ENCODE measurements at regions not wholly inside any gene's neighbourhood (a gene's known extent, or its start where the extent isn't known, plus 50 kb on each side); places are given as distances from the start of the nearest gene placed in this dataset.
"Not testable (repeated sequence)": the region's sequence is repeated elsewhere in the genome, so short reads cannot be mapped to it uniquely, and the experiment has no call there.

- WGBS, 2 donors (ENCODE audit: low coverage in 1 of 2): 86 to 87% methylated on average over 3 of the region's 3 CpGs
Observed at GRCh38 chr20:26373066-26373465, 676.4 kb upstream of the ZNF337 start.

GRCh38 chr20:26354511-26354910, 657.9 kb upstream of the ZNF337 start:
- WGBS, 2 donors (ENCODE audit: low coverage in 1 of 2): 63% methylated on average over 2 of the region's 2 CpGs
- in situ Hi-C loops (cut with MboI; ENCODE audit: low pct_ligation_motif_present in 1 of 4, low pct_unique_long_range_greater_than_20kb in 1 of 4, low sequenced_read_pairs in 3 of 4): no loop called here
- no peaks in the 10 kb centered on the region for H3K36me3 ChIP-seq
- H3K4me1 ChIP-seq: no peaks in the 10 kb centered on the region
- H3K4me3 ChIP-seq: no peak overlapping the region
- no peak for DNase-seq
- H3K27me3 ChIP-seq: no peaks in the 10 kb centered on the region
- no peak overlapping the region for H3K27ac ChIP-seq
- intact Hi-C loops (cut with DNase I; ENCODE audit: low total_unique reads): no loop called here
- peaks cover 0 to 4% of the 10 kb centered on the region in 2 donors for H3K9me3 ChIP-seq
- TF ChIP-seq CTCF (IDR thresholded peaks at IDR 0.05): no peak
- TF ChIP-seq POLR2AphosphoS5 (IDR thresholded peaks at IDR 0.05): no peak
- TF ChIP-seq POLR2A (IDR thresholded peaks at IDR 0.05): no peak
- TF ChIP-seq EP300 (IDR thresholded peaks at IDR 0.05; ENCODE audit: low read depth): no peak

More at GRCh38 chr20:26373066-26373465, 676.4 kb upstream of the ZNF337 start:
- H3K9me3 ChIP-seq; in situ Hi-C loops (cut with MboI; ENCODE audit: low pct_ligation_motif_present in 1 of 4, low pct_unique_long_range_greater_than_20kb in 1 of 4, low sequenced_read_pairs in 3 of 4); H3K4me1 ChIP-seq; DNase-seq; intact Hi-C loops (cut with DNase I; ENCODE audit: low total_unique reads); H3K27ac ChIP-seq; H3K27me3 ChIP-seq; H3K36me3 ChIP-seq; H3K4me3 ChIP-seq: not testable (repeated sequence)

- DNase-seq: no peak
- H3K4me3 ChIP-seq: no peak overlapping the region
- H3K4me1 ChIP-seq: no peaks in the 10 kb centered on the region
- in situ Hi-C loops (cut with MboI; ENCODE audit: low pct_ligation_motif_present in 1 of 4, low pct_unique_long_range_greater_than_20kb in 1 of 4, low sequenced_read_pairs in 3 of 4) (no loop called here), intact Hi-C loops (cut with DNase I; ENCODE audit: low total_unique reads) (no loop called here)
- no peaks in the 10 kb centered on the region for H3K36me3 ChIP-seq
- H3K27me3 ChIP-seq: no peaks in the 10 kb centered on the region
- 92 to 94% methylated on average over 4 of the region's 4 CpGs for WGBS, 2 donors (ENCODE audit: low coverage in 1 of 2)
- no peak overlapping the region for H3K27ac ChIP-seq
- H3K9me3 ChIP-seq: peaks cover 0 to 4% of the 10 kb centered on the region in 2 donors
- TF ChIP-seq CTCF (IDR thresholded peaks at IDR 0.05) (no peak), POLR2A (IDR thresholded peaks at IDR 0.05) (no peak), EP300 (IDR thresholded peaks at IDR 0.05; ENCODE audit: low read depth) (no peak), POLR2AphosphoS5 (IDR thresholded peaks at IDR 0.05) (no peak)
Observed at GRCh38 chr20:26347396-26347795, 650.7 kb upstream of the ZNF337 start.

GRCh38 chr20:26340460-26341065, 643.9 kb upstream of the ZNF337 start:
- in situ Hi-C loops (cut with MboI; ENCODE audit: low pct_ligation_motif_present in 1 of 4, low pct_unique_long_range_greater_than_20kb in 1 of 4, low sequenced_read_pairs in 3 of 4); H3K27ac ChIP-seq; intact Hi-C loops (cut with DNase I; ENCODE audit: low total_unique reads); H3K27me3 ChIP-seq; H3K4me1 ChIP-seq; H3K9me3 ChIP-seq; H3K36me3 ChIP-seq; H3K4me3 ChIP-seq; DNase-seq: not testable (repeated sequence)
- 78 to 93% methylated on average over 6 of the region's 6 CpGs for WGBS, 2 donors (ENCODE audit: low coverage in 1 of 2)

GRCh38 chr20:26324177-26324576, 627.5 kb upstream of the ZNF337 start:
- in situ Hi-C loops (cut with MboI; ENCODE audit: low pct_ligation_motif_present in 1 of 4, low pct_unique_long_range_greater_than_20kb in 1 of 4, low sequenced_read_pairs in 3 of 4) (no loop called here), intact Hi-C loops (cut with DNase I; ENCODE audit: low total_unique reads) (no loop called here)
- TF ChIP-seq EP300 (IDR thresholded peaks at IDR 0.05; ENCODE audit: low read depth) (no peak), POLR2AphosphoS5 (IDR thresholded peaks at IDR 0.05) (no peak), POLR2A (IDR thresholded peaks at IDR 0.05) (no peak), CTCF (IDR thresholded peaks at IDR 0.05) (no peak)
- Histone ChIP-seq H3K9me3 (no peaks in the 10 kb centered on the region), H3K27ac (no peak overlapping the region), H3K4me3 (no peak overlapping the region), H3K27me3 (no peaks in the 10 kb centered on the region), H3K36me3 (no peaks in the 10 kb centered on the region), H3K4me1 (no peaks in the 10 kb centered on the region)
- WGBS, 2 donors (ENCODE audit: low coverage in 1 of 2): 65 to 77% methylated on average over 5 of the region's 5 CpGs
- no peak for DNase-seq

Measured in transverse colon (tissue), 4 donors.